IMR-90 (cell line): ENCODE measurements at regions not wholly inside any gene's neighbourhood (a gene's known extent, or its start where the extent isn't known, plus 50 kb on each side); places are given as distances from the start of the nearest gene placed in this dataset.

Experiments
- ATAC-seq: fragments of 200-7000 bp; cut with Tn5 transposase; 2 replicates; pipeline ENCODE4 v1.9.1; 2020; ENCODE audit warnings: low read depth, mild to moderate bottlenecking, moderate library complexity
- BruUV-seq: library from RNA; stranded (reverse); fragments of 400-500 nt; replicated peaks from 2 replicates; lab custom pipeline; 2021; lab: Mats Ljungman, UMichigan
- CTCF ChIA-PET: fragments of 300-600 bp; formaldehyde crosslinking; extraction: SDS; loops from one replicate; lab custom pipeline; 2021; ENCODE audit warnings: antibody characterized with exemption; lab: Yijun Ruan, JAX
- POLR2A ChIA-PET: fragments of 300-600 bp; sonication (Branson Sonifier 250); formaldehyde crosslinking; loops from one replicate; lab custom pipeline; 2022; ENCODE audit warnings: antibody characterized with exemption; ENCODE audit not compliant: unreplicated experiment; lab: Charles Lee
- DNase-seq: peaks from one replicate; pipeline ENCODE4 v3.0.0; 2013
- H2AFZ ChIP-seq: replicated peaks from 2 replicates; pipeline ENCODE3; 2013; ENCODE audit warnings: low read length, mild to moderate bottlenecking; ENCODE audit not compliant: poor library complexity
- H2AK5ac ChIP-seq: 2 replicates; pipeline ENCODE4 v1.6.1; 2013; ENCODE audit warnings: low read depth, low read length, inconsistent platforms
- H2AK9ac ChIP-seq: replicated peaks from 2 replicates; pipeline ENCODE3; 2013; ENCODE audit warnings: mild to moderate bottlenecking, low read depth, low read length, moderate library complexity; ENCODE audit not compliant: poor library complexity
- H2BK120ac ChIP-seq: 2 replicates; pipeline ENCODE4 v1.6.1; 2013; ENCODE audit warnings: low read depth, low read length, inconsistent platforms
- H2BK15ac ChIP-seq: 3 replicates; pipeline ENCODE4 v1.6.1; 2013; ENCODE audit warnings: low read depth, low read length, inconsistent platforms
- H2BK20ac ChIP-seq: 2 replicates; pipeline ENCODE4 v1.6.1; 2013; ENCODE audit warnings: low read depth, mild to moderate bottlenecking, inconsistent platforms, low read length, moderate library complexity
- H2BK5ac ChIP-seq: 2 replicates; pipeline ENCODE4 v1.6.1; 2013; ENCODE audit warnings: mild to moderate bottlenecking, low read depth, low read length, inconsistent platforms; ENCODE audit not compliant: poor library complexity, severe bottlenecking
- H3K14ac ChIP-seq: replicated peaks from 2 replicates; pipeline ENCODE4 v1.6.1; 2013; ENCODE audit warnings: low read depth, low read length, inconsistent platforms
- H3K18ac ChIP-seq: 2 replicates; pipeline ENCODE4 v1.6.1; 2013; ENCODE audit warnings: low read depth, low read length, control low read depth
- H3K23ac ChIP-seq: 2 replicates; pipeline ENCODE4 v1.6.1; 2013; ENCODE audit warnings: low read depth, low read length, inconsistent platforms
- H3K27ac ChIP-seq: 2 replicates; pipeline ENCODE4 v1.5.1; 2013; ENCODE audit warnings: mild to moderate bottlenecking, control low read depth, low read length; ENCODE audit not compliant: insufficient read depth
- H3K27me3 ChIP-seq: 2 replicates; pipeline ENCODE4 v1.6.1; 2013; ENCODE audit warnings: low read length; ENCODE audit not compliant: control insufficient read depth, insufficient read depth
- H3K36me3 ChIP-seq: 2 replicates; pipeline ENCODE4 v1.6.1; 2013; ENCODE audit warnings: low read length, mixed read lengths; ENCODE audit not compliant: control insufficient read depth, insufficient read depth
- H3K4ac ChIP-seq: 2 replicates; pipeline ENCODE4 v1.6.1; 2013; ENCODE audit warnings: low read depth, low read length, inconsistent platforms
- H3K4me1 ChIP-seq: 2 replicates; pipeline ENCODE4 v1.6.1; 2013; ENCODE audit warnings: low read length, mixed read lengths; ENCODE audit not compliant: control insufficient read depth, insufficient read depth
- H3K4me2 ChIP-seq: 2 replicates; pipeline ENCODE4 v1.6.1; 2013; ENCODE audit warnings: low read depth, mild to moderate bottlenecking, control low read depth, low read length, moderate library complexity
- H3K4me3 ChIP-seq: 2 replicates; pipeline ENCODE4 v1.5.1; 2013; ENCODE audit warnings: low read depth, mild to moderate bottlenecking, control low read depth, low read length, moderate library complexity; ENCODE audit not compliant: insufficient read depth
- H3K56ac ChIP-seq: 2 replicates; pipeline ENCODE4 v1.6.1; 2013; ENCODE audit warnings: low read length, inconsistent platforms; ENCODE audit not compliant: insufficient read depth; ENCODE audit errors: extremely low read depth
- H3K79me1 ChIP-seq, 2 experiments: 2 replicates each; pipeline ENCODE4 v1.6.1; 2013; ENCODE audit warnings: low read length in 2 of 2, inconsistent platforms in 1 of 2, low read depth in 1 of 2
- H3K9ac ChIP-seq: 2 replicates; pipeline ENCODE4 v1.6.1; 2013; ENCODE audit warnings: low read depth, low read length, control low read depth
- H3K9me1 ChIP-seq: 2 replicates; pipeline ENCODE4 v1.6.1; 2013; ENCODE audit warnings: low read length, inconsistent platforms; ENCODE audit not compliant: insufficient read depth
- H3K9me3 ChIP-seq: 2 replicates; pipeline ENCODE4 v1.6.1; 2013; ENCODE audit warnings: low read length; ENCODE audit not compliant: control insufficient read depth, insufficient read depth
- H4K20me1 ChIP-seq: 2 replicates; pipeline ENCODE4 v1.6.1; 2013; ENCODE audit warnings: low read length, inconsistent platforms; ENCODE audit not compliant: insufficient read depth
- H4K5ac ChIP-seq: 2 replicates; pipeline ENCODE4 v1.6.1; 2013; ENCODE audit warnings: mild to moderate bottlenecking, low read depth, low read length, control low read depth
- H4K8ac ChIP-seq, 2 experiments: 2 replicates each; pipeline ENCODE4 v1.6.1; 2013; ENCODE audit warnings: low read depth in 2 of 2, low read length in 2 of 2, control low read depth in 1 of 2, inconsistent platforms in 1 of 2
- H4K91ac ChIP-seq: 2 replicates; pipeline ENCODE4 v1.6.1; 2013; ENCODE audit warnings: low read depth, low read length, inconsistent platforms; ENCODE audit not compliant: insufficient read depth
- BHLHE40 ChIP-seq: fragments of 150-350 bp; IDR thresholded peaks from 2 replicates; pipeline ENCODE4 v1.6.1; 2016; ENCODE audit warnings: mild to moderate bottlenecking, low read depth, low read length
- CEBPB ChIP-seq: IDR thresholded peaks from 2 replicates; pipeline ENCODE4 v1.6.1; 2012; ENCODE audit warnings: low read depth, low read length, improper control_type of control experiment
- CHD1 ChIP-seq: IDR thresholded peaks from 2 replicates; pipeline ENCODE4 v1.6.1; 2012; ENCODE audit warnings: low read depth, low read length, improper control_type of control experiment
- ELK1 ChIP-seq: fragments of 150-350 bp; IDR thresholded peaks from 2 replicates; pipeline ENCODE4 v1.6.1; 2016; ENCODE audit warnings: low read depth, mild to moderate bottlenecking, low read length, moderate library complexity, borderline replicate concordance
- MAFK ChIP-seq: IDR thresholded peaks from 2 replicates; pipeline ENCODE4 v1.6.1; 2012; ENCODE audit warnings: low read depth, low read length, improper control_type of control experiment
- RFX5 ChIP-seq: IDR thresholded peaks from 2 replicates; pipeline ENCODE4 v1.8.0; 2012; ENCODE audit warnings: low read depth, mild to moderate bottlenecking, low read length, moderate library complexity
- WGBS, 2 experiments: methylation state at CpG; one replicate each; pipeline versions ENCODE4 v1.1.5 to v1.1.7; 2013; ENCODE audit warnings: missing lambda C conversion rate in 2 of 2; ENCODE audit not compliant: insufficient read length in 1 of 2; ENCODE audit errors: extremely low coverage in 2 of 2; 5-methylcytosine and 5-hydroxymethylcytosine counted together
- dilution Hi-C: fragments of 300-500 bp; cut with HindIII; formaldehyde crosslinking; loops from one replicate; pipeline ENCODE4 v1.14.3; 2018; ENCODE audit warnings: low sequenced_read_pairs; ENCODE audit not compliant: unreplicated experiment
- in situ Hi-C: fragments of 300-500 bp; cut with MboI; formaldehyde crosslinking; loops from 3 replicates; pipeline ENCODE4 v1.14.3; 2019; ENCODE audit warnings: low sequenced_read_pairs, inconsistent platforms, mixed read lengths
- intact Hi-C: fragments of 100-400 bp; cut with micrococcal nuclease; formaldehyde crosslinking; loops from 2 replicates; pipeline ENCODE4 v1.10.0; 2022
- TF ChIP-seq, protein P1 (sequence below): fragments of 150-350 bp; IDR thresholded peaks from 2 replicates; pipeline ENCODE4 v1.6.1; 2017; ENCODE audit warnings: mild to moderate bottlenecking, antibody characterized with exemption, low read length, low read depth

DNA sequence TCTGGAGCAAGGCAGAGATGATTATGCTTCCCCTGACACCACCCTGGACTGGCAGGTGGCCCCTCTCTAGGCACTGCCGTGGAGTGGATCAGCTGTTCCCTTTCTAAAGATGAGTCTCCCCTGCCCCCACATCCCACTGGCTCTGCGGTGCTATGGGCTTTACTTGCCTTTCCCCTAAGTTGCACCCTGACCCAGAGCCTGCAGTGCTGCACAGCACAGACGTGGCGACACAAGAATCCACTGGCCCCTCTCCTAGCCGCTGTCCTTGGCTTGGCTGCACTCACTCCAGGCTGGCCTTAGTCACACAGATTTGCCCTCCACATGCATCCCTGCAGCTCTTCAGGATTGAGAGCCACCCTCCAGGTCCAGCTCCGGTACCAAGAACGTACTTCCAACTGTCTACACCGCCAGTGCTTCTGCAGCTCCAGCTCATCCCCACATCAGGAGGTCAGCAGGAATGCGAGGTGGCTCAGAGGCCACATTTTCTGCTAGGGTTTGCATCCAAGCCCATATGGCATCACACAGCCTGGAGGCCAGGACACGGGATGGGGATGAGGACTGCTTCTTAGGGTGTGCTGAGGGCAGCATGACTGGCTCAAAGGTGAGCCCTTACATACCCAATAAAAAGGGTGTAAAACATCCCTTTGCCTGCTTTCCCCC is 82.4 kb upstream of the RASGRF1 start:
- Histone ChIP-seq H4K91ac (no peak overlapping the region), H3K4ac (no peak overlapping the region), H3K18ac (no peak overlapping the region), H3K27me3 (peaks cover 13% of the 10 kb centered on the region), H2BK5ac (no peak overlapping the region), H3K4me2 (no peak overlapping the region), H3K9ac (no peak overlapping the region), H3K14ac (no peak overlapping the region), H2BK20ac (no peak overlapping the region), H3K9me1 (no peaks in the 10 kb centered on the region), H4K20me1 (no peaks in the 10 kb centered on the region), H3K79me1 (no peaks in the 10 kb centered on the region), H2AFZ (no peak overlapping the region), H3K27ac (no peak overlapping the region), H2AK9ac (no peak overlapping the region), H4K5ac (no peak overlapping the region), H4K8ac (no peak overlapping the region), H2BK120ac (no peak overlapping the region), H2AK5ac (no peak overlapping the region), H3K9me3 (no peaks in the 10 kb centered on the region), H3K56ac (no peak overlapping the region), H2BK15ac (no peak overlapping the region), H3K23ac (no peak overlapping the region), H3K4me3 (no peak overlapping the region), H3K4me1 (no peaks in the 10 kb centered on the region; the same call in 1 of the 2 replicates), H3K36me3 (no peaks in the 10 kb centered on the region)
- BruUV-seq, result no TSS peak
- CTCF ChIA-PET, result no interaction called here
- WGBS, 2 experiments, result 54% methylated on average over 3 of the region's 10 CpGs; no CpG with 5 or more reads in 1 of the 2 experiments
- DNase-seq (no peak), ATAC-seq (no peak)
- dilution Hi-C loops (no loop called here), intact Hi-C loops (no loop called here), in situ Hi-C loops (no loop called here)
- POLR2A ChIA-PET, result no interaction called here
- TF ChIP-seq ELK1 (no peak), MAFK (no peak), RFX5 (no peak), CHD1 (no peak), CEBPB (no peak), BHLHE40 (no peak)
- TF ChIP-seq, protein P1, sequence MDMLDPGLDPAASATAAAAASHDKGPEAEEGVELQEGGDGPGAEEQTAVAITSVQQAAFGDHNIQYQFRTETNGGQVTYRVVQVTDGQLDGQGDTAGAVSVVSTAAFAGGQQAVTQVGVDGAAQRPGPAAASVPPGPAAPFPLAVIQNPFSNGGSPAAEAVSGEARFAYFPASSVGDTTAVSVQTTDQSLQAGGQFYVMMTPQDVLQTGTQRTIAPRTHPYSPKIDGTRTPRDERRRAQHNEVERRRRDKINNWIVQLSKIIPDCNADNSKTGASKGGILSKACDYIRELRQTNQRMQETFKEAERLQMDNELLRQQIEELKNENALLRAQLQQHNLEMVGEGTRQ, result no peak
